22Rv1 (cell line): ENCODE measurements at regions not wholly inside any gene's neighbourhood (a gene's known extent, or its start where the extent isn't known, plus 50 kb on each side); places are given as distances from the start of the nearest gene placed in this dataset.

Experiments used
- ZFX ChIP-seq: fragments of 450-650 bp; IDR thresholded peaks from 2 replicates; pipeline ENCODE4 v1.6.1; 2017; ENCODE audit warnings: antibody characterized with exemption, borderline replicate concordance
- TF ChIP-seq, protein P1 (sequence below): fragments of 450-650 bp; IDR thresholded peaks from 2 replicates; pipeline ENCODE4 v1.5.1; 2017; ENCODE audit warnings: mild to moderate bottlenecking

DNA sequence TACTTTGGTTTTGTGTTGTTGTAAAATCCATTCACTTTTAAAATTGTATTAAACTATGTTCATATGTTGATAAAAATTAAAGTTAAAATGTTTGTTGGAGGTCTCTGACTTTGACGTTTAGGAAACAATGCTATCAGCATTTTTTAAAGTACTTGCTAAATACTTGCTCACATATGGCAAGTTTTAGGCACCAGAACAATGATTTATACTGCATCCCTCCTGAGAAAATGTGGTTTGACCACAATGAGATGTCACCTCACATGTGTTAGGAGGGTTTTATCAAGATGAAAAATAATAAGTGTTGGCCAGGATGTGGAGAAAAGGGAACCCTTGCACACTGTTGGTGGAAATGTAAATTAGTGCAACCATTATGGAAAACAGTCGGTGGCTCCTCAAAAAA lies 180.8 kb downstream of the HSD17B3 start:
- no peak for TF ChIP-seq ZFX
- TF ChIP-seq, protein P1, sequence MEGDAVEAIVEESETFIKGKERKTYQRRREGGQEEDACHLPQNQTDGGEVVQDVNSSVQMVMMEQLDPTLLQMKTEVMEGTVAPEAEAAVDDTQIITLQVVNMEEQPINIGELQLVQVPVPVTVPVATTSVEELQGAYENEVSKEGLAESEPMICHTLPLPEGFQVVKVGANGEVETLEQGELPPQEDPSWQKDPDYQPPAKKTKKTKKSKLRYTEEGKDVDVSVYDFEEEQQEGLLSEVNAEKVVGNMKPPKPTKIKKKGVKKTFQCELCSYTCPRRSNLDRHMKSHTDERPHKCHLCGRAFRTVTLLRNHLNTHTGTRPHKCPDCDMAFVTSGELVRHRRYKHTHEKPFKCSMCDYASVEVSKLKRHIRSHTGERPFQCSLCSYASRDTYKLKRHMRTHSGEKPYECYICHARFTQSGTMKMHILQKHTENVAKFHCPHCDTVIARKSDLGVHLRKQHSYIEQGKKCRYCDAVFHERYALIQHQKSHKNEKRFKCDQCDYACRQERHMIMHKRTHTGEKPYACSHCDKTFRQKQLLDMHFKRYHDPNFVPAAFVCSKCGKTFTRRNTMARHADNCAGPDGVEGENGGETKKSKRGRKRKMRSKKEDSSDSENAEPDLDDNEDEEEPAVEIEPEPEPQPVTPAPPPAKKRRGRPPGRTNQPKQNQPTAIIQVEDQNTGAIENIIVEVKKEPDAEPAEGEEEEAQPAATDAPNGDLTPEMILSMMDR = no peak
